ENCODE measurements at regions not wholly inside any gene's neighbourhood (a gene's known extent, or its start where the extent isn't known, plus 50 kb on each side); places are given as distances from the start of the nearest gene placed in this dataset.
"Not testable (repeated sequence)": the region's sequence is repeated elsewhere in the genome, so short reads cannot be mapped to it uniquely, and the experiment has no call there.

GRCh38 chrX:40224658-40225057, 126.9 kb upstream of the BCOR start:
- DNase-seq: no peak

DNA sequence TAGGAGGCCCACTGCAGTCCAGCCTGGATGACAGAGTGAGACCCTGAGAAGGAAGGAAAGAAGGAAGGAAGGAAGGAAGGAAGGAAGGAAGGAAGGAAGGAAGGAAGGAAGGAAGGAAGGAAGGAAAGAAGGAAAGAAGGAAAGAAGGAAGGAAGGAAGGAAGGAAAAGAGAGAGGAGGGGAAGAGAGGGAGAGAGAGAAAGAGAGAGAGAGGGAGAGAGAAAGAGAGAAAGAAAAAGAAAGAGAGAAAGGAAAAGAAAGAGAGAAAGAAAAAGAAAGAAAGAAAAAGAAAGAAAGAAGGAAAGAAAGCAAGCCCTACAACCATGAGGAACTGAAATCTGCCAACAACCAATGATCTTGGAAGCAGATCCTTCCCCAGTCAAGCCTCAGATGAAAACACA, 124.9 kb upstream of the BCOR start:
- not testable (repeated sequence) for DNase-seq

DNA sequence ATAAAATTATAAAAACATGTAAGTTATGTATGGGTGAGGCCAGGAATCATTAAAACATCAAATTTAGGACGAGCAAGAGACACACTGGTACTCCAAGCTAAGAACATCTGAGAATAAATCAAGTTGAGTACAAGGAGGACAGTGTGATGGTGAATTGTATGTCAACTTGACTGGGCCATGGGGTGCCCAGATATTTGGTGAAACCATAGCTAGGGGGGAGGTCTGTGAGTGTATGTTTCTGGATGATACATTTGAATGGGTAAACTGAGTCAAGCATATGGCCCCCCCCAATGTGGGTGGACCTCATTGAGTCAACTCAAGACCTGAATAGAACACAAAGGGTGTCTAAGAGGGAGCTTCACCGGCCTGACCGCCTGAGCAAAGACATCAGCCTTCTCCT, 115.3 kb upstream of the BCOR start:
- DNase-seq: no peak

DNA sequence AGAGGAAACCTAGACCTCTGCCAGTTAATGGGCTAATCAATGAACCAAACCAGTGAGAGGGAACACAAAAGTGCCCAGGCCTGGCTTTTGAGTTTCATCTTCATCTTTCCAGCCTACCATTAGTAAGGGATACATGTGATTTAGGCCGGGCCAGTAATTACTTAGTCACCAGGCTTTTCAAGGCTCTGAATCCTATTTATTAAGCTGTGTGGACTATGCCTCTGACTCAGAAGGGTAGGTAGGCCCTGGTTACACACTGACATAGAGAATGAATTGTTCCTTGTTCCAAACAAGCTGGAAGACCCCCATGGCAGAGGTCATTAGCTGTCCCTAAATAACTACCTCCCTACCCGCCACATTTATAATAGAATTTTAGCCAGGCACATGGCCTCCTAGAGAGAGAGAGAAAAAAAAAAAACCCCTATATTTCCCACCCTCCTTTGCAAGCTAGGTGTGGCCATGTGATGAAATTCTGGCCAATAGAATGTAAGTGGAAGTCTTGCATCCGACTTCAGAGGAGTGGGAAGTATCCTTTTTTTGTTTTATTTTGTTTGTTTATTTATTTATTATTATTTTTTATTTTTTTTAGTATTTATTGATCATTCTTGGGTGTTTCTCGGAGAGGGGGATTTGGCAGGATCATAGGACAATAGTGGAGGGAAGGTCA, 112.3 kb upstream of the BCOR start:
- DNase-seq: no peak

DNA sequence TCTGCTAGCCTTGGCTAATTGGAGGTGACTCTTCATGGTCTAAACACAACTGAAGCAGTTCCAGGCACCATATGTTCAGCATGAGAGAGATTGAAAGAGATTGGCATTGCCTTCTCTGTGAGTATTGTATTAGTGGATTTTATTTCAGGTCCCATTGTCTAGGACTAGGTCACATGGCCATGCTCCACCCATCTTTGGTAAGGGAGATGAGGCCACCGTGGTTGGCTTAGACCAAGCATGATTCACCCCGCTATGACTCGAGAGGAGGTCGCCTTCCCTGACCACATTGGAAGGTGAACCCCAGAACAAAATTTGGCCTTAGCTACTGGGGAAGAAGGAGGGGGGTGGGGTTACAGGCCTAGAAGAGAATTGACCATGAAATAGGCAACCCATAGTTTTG, 109.9 kb upstream of the BCOR start:
- DNase-seq: no peak

DNA sequence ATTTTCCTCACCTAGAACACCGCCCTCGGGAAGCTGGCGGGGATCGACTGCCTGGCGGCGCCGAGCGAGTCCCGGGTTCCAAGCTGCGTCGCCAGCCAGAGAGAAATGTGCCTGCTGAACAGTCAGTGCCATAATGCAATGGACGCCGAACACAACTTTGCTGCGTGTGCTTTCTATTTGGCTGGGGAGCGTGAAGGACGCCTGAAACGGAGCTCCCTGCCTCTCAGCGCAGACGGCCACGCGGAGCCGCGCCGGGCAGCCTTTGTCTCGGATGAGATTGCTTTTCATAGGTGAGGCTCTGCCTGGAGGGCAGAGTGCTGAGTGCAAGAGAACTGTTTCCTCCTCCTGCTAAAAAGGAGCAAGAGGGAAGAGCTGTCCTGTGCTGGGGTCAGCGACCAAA, 107.7 kb upstream of the BCOR start:
- no peak for DNase-seq

DNA sequence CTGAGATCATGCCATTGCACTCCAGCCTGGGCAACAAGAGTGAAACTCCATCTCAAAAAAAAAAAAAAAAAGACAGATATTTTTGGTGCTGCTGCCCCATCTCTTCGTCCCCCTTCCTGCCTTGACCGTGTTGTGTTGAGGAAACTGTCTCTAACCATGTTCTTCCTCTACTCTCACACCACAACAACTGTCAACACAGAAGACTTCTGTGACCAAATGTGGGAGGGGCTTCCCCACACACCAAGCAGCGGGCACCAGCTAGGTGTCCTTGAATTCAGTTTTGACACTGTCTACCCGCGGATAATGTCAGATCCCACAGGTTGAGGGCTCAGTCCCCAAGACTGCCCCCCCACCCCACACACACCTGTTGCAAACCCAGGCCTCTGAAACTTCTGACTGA, 104.7 kb upstream of the BCOR start:
- DNase-seq: no peak

GRCh38 chrX:40201329-40201885, 103.6 kb upstream of the BCOR start:
- DNase-seq: no peak

DNA sequence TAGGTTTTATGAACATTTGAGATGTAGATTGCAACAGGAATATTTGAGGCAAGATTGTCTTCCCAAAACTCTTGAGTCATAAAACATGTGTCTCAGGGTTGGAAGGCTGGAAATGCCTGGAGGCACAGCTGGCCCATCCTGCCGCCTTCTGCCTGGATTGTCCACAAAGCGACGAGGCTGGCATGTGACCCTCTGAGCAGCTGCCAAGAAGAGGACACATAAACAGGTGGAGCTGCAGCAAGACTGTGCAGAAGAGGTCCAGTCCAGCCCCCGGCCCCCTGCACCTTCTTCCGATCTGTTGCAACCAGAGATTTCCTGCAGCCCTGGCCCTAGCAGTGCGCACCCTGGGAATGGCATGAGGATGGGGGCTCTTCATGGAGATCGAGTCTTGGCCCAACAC, 101.9 kb upstream of the BCOR start:
- no peak for DNase-seq

GRCh38 chrX:40197071-40197470, 99.3 kb upstream of the BCOR start:
- DNase-seq: no peak

- DNase-seq: no peak
Observed at GRCh38 chrX:40195368-40195767, 97.6 kb upstream of the BCOR start.

DNA sequence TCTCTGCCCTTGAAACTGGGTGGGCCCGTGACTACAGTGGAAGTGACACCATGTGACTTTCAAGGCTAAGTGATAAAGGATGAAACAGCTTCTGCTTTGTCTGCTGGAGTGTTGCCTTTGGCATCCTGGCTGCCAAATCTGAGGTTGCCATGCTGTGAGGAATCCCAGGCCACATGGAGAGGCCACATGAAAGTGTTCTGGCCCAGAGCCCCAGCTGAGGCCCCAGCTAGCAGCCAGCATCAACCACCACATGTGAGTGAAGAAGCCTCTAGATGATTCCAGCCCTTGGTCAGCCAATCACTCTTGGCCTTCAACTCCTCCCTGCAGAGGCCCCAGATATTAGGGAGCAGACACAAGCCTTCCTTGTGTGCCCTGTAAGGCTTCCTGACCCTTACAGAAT, 94.4 kb upstream of the BCOR start:
- DNase-seq: no peak

- no peak for DNase-seq
Observed at GRCh38 chrX:40189637-40190036, 91.9 kb upstream of the BCOR start.

- no peak for DNase-seq
Observed at GRCh38 chrX:40188573-40189417, 91.0 kb upstream of the BCOR start.

DNA sequence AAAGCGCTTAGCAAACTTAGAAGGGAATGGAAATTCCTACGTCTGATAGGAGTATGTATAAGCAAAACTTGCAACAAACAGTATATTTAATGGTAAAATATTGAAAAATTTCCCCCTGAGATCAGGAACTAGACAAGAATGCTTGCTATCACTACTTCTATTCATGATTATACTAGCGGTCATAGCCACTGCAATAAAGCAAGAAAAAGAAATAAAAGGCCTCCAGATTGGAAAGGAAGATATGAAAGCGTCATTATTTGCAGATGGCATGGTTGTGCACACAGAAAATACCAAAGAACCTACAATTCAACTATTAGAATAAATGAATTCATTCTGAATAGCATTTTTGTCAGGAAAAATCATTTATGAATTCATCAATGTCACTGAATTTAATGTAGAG, 87.2 kb upstream of the BCOR start:
- DNase-seq: no peak

GRCh38 chrX:40182615-40183014, 84.9 kb upstream of the BCOR start:
- DNase-seq: no peak

GRCh38 chrX:40182095-40182494, 84.3 kb upstream of the BCOR start:
- no peak for DNase-seq

DNA sequence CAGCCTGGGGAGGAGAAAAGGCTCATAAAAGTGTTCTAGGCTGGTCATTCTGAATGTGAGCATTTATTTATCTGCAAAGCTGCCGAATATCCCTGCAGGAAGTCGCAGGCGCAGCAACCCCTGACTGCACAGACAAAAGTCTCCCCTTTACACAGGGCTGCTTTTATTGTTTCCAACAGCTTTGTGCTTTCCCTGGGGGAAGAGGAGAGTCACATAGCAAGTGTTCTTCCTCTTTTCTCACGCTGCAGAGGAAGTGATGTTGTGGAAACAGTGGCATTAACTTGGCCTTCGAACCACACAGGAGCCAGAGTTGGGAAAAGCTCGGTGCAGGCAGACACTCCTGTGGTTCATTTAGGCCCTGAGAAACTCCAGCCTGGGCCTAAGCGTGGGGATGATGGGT, 81.5 kb upstream of the BCOR start:
- no peak for DNase-seq

GRCh38 chrX:40177942-40178715, 80.4 kb upstream of the BCOR start:
- no peak for DNase-seq

GRCh38 chrX:40177489-40177888, 79.7 kb upstream of the BCOR start:
- DNase-seq: no peak

- no peak for DNase-seq
Observed at GRCh38 chrX:40177117-40177430, 79.3 kb upstream of the BCOR start.

DNA sequence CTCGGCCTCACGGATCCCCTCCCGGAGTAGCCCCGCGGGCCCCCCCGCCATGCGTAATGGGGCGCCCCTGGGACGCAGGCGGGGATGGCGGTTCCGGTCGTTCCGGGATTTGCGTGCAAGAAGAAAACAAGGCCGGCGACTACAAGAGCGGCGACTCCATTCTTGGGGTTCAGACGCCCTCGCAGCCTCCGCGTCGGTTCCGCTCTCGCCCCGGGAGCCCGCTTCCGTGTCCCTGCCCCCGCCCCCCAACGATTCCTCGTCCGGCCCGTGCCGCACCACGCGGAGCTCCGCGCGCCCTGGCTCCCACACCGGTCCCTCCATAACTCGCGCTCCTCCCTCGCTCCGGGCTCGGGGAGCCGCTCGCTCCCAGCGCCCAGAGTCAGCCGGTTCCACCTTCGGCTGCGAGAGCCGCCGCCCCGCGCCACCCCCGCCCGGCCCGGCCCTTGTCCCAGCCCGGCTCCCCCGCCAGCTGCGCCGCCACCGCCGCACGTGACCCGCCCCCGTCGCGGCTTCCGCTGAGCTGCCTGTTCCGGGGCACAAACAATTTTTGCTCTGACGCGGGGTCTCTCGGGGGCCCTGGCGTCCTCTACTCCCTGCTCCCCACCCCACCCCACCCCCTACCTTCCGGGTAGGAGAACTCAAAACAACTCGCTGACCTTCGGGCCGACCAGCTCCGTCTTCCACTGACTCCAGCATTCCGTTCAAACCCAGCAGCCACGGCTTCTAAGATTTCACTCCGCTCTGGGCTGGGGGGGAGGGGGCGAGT, 78.8 kb upstream of the BCOR start:
- no peak for DNase-seq

Data from NCI-H187 treated with DMSO at 0.1 percent for 48 hours (cell line).